C4-2B (cell line): ENCODE measurements at regions not wholly inside any gene's neighbourhood (a gene's known extent, or its start where the extent isn't known, plus 50 kb on each side); places are given as distances from the start of the nearest gene placed in this dataset.

Source experiments
- CTCF ChIP-seq: fragments of 450-650 bp; conservative IDR thresholded peaks from 2 replicates; pipeline ENCODE4 v1.5.1; 2017; ENCODE audit warnings: mild to moderate bottlenecking
- ZFX ChIP-seq: fragments of 450-650 bp; IDR thresholded peaks from 2 replicates; pipeline ENCODE4 v1.6.1; 2017

GRCh38 chr5:175109058-175109755, 334.8 kb downstream of the DRD1 start:
- TF ChIP-seq CTCF = no peak
- no peak for TF ChIP-seq ZFX
